Dedifferentiated amniotic fluid mesenchymal stem cell (primary cell): ENCODE measurements at regions not wholly inside any gene's neighbourhood (a gene's known extent, or its start where the extent isn't known, plus 50 kb on each side); places are given as distances from the start of the nearest gene placed in this dataset.

Experiments
- DNase-seq: peaks from one replicate; pipeline ENCODE4 v3.0.0-alpha.2; 2016; ENCODE audit errors: extremely low spot score

- no peak for DNase-seq
Observed at GRCh38 chr2:238580486-238580885, 153.8 kb downstream of the ASB1 start.

DNA sequence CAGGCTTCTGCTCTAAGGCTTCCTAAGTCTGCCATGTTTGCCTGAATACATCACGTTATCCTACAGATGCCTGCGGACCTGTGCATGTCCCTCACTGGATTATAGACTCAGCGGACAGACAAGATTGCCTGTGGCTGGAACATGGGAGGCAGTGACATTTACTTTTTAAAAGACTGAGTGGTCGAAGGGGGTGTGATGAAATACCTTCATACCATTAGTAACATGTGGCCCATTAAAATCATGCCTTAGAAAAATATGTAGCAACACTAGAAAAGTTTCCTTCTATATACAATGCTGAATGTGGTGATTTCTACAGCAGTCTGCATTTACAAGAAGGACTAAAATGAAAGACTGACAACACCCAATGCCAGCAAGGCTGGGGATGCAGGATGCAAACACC is 154.4 kb downstream of the ASB1 start:
- no peak for DNase-seq

- peak; percentile 40 for DNase-seq
Observed at GRCh38 chr2:238582159-238582558, 155.4 kb downstream of the ASB1 start.

DNA sequence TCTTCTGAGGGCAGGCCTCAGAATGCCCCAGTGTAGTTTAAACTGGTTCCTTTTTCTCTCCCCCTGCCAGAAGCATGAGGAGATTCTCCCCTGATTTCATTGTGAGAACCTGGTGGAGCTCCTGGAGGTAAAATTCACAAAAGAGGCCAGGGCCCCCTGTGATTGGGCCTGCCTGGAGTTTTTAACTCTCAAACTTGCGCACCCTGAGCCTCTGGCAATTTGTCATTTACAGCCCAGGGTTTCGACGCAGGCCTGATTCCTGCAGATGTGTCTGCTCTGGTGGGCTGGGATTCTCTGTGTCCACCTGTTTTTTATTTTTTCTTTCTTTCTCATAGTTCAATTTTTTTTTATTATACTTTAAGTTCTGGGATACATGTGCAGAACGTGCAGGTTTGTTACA is 157.9 kb downstream of the ASB1 start:
- DNase-seq: no peak

- no peak for DNase-seq
Observed at GRCh38 chr2:238585836-238586821, 159.4 kb downstream of the ASB1 start.

- DNase-seq: no peak
Observed at GRCh38 chr2:238586931-238587775, 160.4 kb downstream of the ASB1 start.

DNA sequence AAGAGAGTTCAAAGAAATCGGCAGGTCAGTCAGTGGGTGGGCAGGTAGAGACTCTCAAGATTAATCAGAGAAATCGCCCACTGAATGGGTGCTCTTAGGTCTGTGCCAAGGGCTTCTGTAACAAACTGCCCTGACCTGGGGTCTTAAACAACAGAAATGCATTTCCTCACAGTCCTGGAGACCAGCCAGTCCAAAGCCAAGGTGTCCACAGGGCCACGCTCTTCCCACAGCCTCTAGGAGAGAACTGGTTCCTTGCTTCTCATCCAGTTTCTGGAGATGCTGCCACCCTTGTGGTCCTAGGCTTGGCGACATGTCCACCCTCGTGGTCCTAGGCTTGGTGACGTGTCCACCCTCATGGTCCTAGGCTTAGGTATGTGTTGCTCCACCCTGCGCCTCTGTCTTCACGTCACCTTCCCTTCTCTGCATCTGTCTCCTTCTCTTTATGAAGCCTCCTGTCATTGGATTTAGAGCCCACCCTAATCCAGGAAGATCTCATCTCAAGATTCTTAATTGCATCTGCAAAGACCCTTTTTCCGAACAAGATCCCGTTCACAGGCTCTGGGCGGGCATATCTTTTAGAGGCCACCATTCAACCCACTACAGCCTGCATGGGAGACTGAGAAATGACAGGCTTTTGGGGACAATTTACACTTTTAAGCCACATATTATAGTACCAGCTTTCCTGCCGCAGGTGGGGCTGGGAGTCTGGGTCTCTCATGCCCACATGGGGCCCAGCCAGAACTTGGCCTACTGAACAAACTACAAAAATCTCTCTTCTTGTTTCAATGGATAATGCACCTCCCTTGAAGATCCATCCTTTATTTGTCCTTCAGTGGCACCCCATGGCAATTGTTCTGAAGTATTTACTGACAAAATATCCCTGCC is 161.3 kb downstream of the ASB1 start:
- DNase-seq: no peak

- DNase-seq: no peak
Observed at GRCh38 chr2:238589591-238590460, 163.1 kb downstream of the ASB1 start.

GRCh38 chr2:238591732-238592131 is 165.0 kb downstream of the ASB1 start:
- DNase-seq: no peak

GRCh38 chr2:238593236-238593635 is 166.5 kb downstream of the ASB1 start:
- DNase-seq: no peak

GRCh38 chr2:238593678-238594077 is 167.0 kb downstream of the ASB1 start:
- DNase-seq: no peak

DNA sequence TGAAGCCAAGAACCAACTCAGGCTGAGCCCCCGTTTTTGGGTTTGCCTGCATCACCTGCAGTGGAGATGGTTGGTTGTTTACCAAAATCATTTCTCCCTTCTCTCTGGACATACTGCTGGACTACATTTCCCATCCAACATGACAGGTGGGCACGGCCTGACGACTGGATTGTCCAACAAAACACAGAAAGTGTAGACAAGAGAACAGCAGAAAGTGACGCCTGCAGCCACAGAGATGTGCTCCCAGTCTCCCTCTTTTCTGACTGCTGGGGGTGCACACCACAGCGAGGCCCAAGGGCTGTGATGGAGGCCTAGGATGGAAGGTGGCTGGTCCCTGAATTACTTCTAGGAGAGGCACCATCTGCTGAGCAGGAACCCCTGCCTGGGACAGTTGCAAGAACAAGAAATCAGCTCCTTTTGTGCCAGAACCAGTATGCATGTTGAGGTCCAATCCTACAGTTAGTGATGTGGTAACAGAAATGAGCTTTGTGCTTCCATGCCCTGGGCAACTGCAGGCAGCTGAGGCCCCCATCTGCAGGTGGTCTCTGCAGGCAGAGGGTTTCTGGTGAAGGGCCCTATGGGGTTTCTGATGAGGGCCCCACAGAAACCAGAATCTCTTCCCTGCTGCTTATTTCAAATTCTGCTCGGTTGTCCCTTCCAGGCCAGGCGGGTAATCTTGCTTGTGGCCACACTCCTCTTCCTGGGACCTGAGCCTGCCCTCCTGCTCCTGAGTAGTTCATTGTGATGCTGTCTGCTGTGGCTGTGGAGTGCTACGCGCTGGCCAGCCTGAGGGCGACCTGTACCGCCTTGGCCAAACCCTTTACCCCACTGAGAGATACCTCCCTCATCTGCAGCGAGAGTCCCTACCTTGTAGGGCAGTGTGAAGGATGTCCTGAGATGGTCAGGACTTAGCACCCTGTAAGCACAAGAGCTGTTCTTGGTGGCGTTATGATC is 168.3 kb downstream of the ASB1 start:
- no peak for DNase-seq

- DNase-seq: no peak
Observed at GRCh38 chr2:238595750-238596570, 169.2 kb downstream of the ASB1 start.

DNA sequence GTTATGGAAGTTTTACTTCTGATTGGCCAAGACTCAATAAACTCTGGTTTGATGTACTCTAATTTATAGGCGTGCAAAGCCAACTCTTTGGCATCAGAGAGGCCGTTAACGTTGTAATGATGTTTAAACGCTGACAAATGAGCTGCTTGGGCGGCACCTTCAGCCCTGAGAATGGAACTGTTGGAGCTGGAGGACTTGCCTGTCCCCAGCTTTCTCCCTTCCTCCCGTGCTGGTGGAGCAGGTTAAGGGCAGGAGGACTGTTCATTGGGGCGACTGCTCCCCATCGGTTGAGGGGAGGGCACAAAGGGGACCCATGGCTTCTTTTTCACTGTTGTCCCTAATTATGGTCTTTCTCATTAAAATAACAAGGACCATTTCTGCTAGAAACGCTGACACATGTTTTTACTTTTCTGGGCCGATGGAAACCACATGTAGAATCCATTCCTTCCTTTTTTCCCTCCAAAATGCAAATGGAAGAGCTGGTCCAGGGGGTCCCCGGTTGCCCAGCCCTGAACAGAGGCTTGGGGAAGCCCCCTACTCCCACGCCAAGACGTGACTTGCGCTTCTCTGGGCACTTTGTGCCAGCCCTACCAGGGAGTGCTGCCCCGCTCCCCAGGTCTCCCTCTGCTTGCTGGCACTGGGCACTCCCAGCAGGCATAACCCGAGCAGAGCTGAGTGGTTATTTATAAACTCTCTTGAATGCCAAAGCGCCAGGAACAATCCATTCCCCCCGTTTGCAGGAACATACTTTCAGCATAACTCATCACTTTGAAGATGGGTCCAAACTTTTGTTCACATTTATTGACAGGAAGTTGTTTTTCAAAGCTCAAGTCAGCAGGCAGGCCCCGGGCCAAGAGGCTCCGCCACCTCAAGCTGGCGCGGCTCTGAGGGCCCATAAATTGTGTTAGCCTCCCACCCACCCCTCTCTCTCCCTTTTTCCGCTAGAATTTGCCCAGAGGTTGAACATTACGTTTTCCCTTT is 170.1 kb downstream of the ASB1 start:
- peak; percentile 87 for DNase-seq

DNA sequence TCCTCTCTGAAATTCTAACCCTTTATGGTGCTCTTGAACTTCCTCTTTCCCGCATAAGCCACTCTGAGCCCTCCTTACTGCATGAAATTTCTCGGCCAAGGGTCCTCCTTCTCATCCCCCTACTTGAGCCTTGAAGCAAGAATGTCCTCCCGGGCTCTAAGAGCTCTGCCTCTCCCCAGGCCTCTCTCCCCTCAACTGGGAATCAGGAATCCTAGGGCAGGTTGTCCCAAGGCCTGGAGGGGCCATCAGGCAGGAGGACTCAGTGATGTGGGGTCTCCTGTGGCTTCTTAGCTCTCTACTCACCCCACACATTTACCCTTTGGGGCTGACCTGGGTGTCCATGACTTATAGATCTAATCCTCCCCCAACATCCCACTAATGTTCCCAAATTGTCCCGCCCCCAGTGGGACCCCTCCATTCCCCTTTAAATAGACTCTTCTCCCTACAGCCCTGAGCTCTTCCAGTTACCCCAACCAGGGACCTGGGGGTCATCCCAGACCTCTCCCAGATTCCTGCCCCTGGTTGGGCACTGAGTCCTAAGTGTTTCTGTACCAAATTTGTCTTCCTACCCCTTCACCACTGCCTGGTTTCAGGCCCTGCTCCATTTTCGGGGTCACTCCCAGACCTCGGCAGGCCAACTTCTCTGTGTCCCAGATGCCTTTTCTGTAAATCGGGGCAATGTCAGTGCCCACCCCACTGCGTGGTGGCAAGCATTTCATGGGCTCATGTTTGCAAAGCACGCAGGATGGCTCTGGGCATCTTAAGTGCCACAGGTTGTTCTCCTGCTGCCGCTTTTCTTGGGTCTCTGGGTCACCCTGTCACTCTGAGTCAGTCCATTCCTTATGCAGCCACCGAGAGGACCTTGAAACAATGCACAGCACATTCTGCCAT is 171.2 kb downstream of the ASB1 start:
- no peak for DNase-seq

GRCh38 chr2:238598802-238599530 is 172.2 kb downstream of the ASB1 start:
- DNase-seq: no peak
